Mucosa of rectum (tissue), 2 donors: ENCODE measurements at regions not wholly inside any gene's neighbourhood (a gene's known extent, or its start where the extent isn't known, plus 50 kb on each side); places are given as distances from the start of the nearest gene placed in this dataset.
"Not testable (repeated sequence)": the region's sequence is repeated elsewhere in the genome, so short reads cannot be mapped to it uniquely, and the experiment has no call there.

Source experiments
- H3K27ac ChIP-seq, 2 donors: one replicate each; pipeline ENCODE4 v1.7.0; 2013; ENCODE audit warnings: inconsistent platforms in 2 of 2, low read depth in 2 of 2, low read length in 2 of 2
- H3K27me3 ChIP-seq, 2 donors: one replicate each; pipeline ENCODE4 v1.7.0; 2013; ENCODE audit warnings: low read length in 2 of 2; ENCODE audit not compliant: control insufficient read depth in 2 of 2, insufficient read depth in 2 of 2
- H3K36me3 ChIP-seq, 2 donors: one replicate each; pipeline ENCODE4 v1.7.0; 2013; ENCODE audit warnings: low read length in 2 of 2; ENCODE audit not compliant: control insufficient read depth in 2 of 2, insufficient read depth in 2 of 2
- H3K4me1 ChIP-seq, 2 donors: one replicate each; pipeline ENCODE4 v1.7.0; 2013; ENCODE audit warnings: low read length in 2 of 2, mild to moderate bottlenecking in 1 of 2; ENCODE audit not compliant: control insufficient read depth in 2 of 2, insufficient read depth in 2 of 2
- H3K4me3 ChIP-seq, 2 donors: one replicate each; pipeline ENCODE4 v1.7.0; 2013; ENCODE audit warnings: low read length in 2 of 2
- H3K9ac ChIP-seq, 2 donors: one replicate each; pipeline ENCODE4 v1.7.0; 2013; ENCODE audit warnings: low read length in 2 of 2, low read depth in 1 of 2, mild to moderate bottlenecking in 1 of 2
- H3K9me3 ChIP-seq, 2 donors: one replicate each; pipeline ENCODE4 v1.7.0; 2013; ENCODE audit warnings: low read length in 2 of 2; ENCODE audit not compliant: control insufficient read depth in 2 of 2
- donor health status: healthy.
- donor health status: Normal muscosa, but diverticular disease.

GRCh38 chr5:117599811-117600210, 1025.2 kb upstream of the SEMA6A start:
- H3K4me3 ChIP-seq, H3K36me3 ChIP-seq, H3K27me3 ChIP-seq, H3K4me1 ChIP-seq, H3K9ac ChIP-seq, H3K27ac ChIP-seq, H3K9me3 ChIP-seq: not testable (repeated sequence)

- no peaks in the 10 kb centered on the region for H3K27me3 ChIP-seq
- H3K36me3 ChIP-seq: no peaks in the 10 kb centered on the region
- no peaks in the 10 kb centered on the region for H3K9me3 ChIP-seq
- no peak overlapping the region for H3K4me3 ChIP-seq
- H3K4me1 ChIP-seq: no peaks in the 10 kb centered on the region
- no peak overlapping the region for H3K9ac ChIP-seq
- H3K27ac ChIP-seq: no peak overlapping the region
Measured at GRCh38 chr5:117594166-117594565, 1019.5 kb upstream of the SEMA6A start.

GRCh38 chr5:117590944-117591343, 1016.3 kb upstream of the SEMA6A start:
- Histone ChIP-seq H3K36me3 (no peaks in the 10 kb centered on the region), H3K27ac (no peak overlapping the region)

GRCh38 chr5:117588611-117589010, 1014.0 kb upstream of the SEMA6A start:
- no peaks in the 10 kb centered on the region for H3K36me3 ChIP-seq
- H3K27me3 ChIP-seq: no peaks in the 10 kb centered on the region
- H3K4me3 ChIP-seq: no peak overlapping the region
- H3K27ac ChIP-seq: no peak overlapping the region
- no peaks in the 10 kb centered on the region for H3K9me3 ChIP-seq
- no peaks in the 10 kb centered on the region for H3K4me1 ChIP-seq
- H3K9ac ChIP-seq: no peak overlapping the region

More at GRCh38 chr5:117590944-117591343, 1016.3 kb upstream of the SEMA6A start:
- no peaks in the 10 kb centered on the region for H3K9me3 ChIP-seq
- H3K4me3 ChIP-seq: no peak overlapping the region
- no peaks in the 10 kb centered on the region for H3K4me1 ChIP-seq
- no peaks in the 10 kb centered on the region for H3K27me3 ChIP-seq
- H3K9ac ChIP-seq: no peak overlapping the region

GRCh38 chr5:117587111-117587510, 1012.5 kb upstream of the SEMA6A start:
- H3K9me3 ChIP-seq: no peaks in the 10 kb centered on the region
- no peak overlapping the region for H3K4me3 ChIP-seq
- no peaks in the 10 kb centered on the region for H3K36me3 ChIP-seq
- H3K27ac ChIP-seq: no peak overlapping the region
- H3K9ac ChIP-seq: no peak overlapping the region
- H3K27me3 ChIP-seq: no peaks in the 10 kb centered on the region
- H3K4me1 ChIP-seq: no peaks in the 10 kb centered on the region

GRCh38 chr5:117568622-117569021, 994.0 kb upstream of the SEMA6A start:
- H3K27me3 ChIP-seq: no peaks in the 10 kb centered on the region
- H3K9me3 ChIP-seq: no peaks in the 10 kb centered on the region
- no peak overlapping the region for H3K4me3 ChIP-seq
- no peaks in the 10 kb centered on the region for H3K36me3 ChIP-seq
- no peak overlapping the region for H3K27ac ChIP-seq
- H3K4me1 ChIP-seq: no peaks in the 10 kb centered on the region
- H3K9ac ChIP-seq: no peak overlapping the region

GRCh38 chr5:117568126-117568525, 993.5 kb upstream of the SEMA6A start:
- no peaks in the 10 kb centered on the region for H3K36me3 ChIP-seq

GRCh38 chr5:117562647-117563046, 988.0 kb upstream of the SEMA6A start:
- Histone ChIP-seq H3K36me3 (no peaks in the 10 kb centered on the region), H3K4me1 (no peaks in the 10 kb centered on the region)

More at GRCh38 chr5:117568126-117568525, 993.5 kb upstream of the SEMA6A start:
- Histone ChIP-seq H3K4me3 (no peak overlapping the region), H3K27me3 (no peaks in the 10 kb centered on the region), H3K9ac (no peak overlapping the region), H3K4me1 (no peaks in the 10 kb centered on the region), H3K9me3 (no peaks in the 10 kb centered on the region), H3K27ac (no peak overlapping the region)

GRCh38 chr5:117561531-117561930, 986.9 kb upstream of the SEMA6A start:
- no peaks in the 10 kb centered on the region for H3K4me1 ChIP-seq
- no peak overlapping the region for H3K27ac ChIP-seq

More at GRCh38 chr5:117562647-117563046, 988.0 kb upstream of the SEMA6A start:
- Histone ChIP-seq H3K9me3 (no peaks in the 10 kb centered on the region), H3K9ac (no peak overlapping the region), H3K27me3 (no peaks in the 10 kb centered on the region), H3K27ac (no peak overlapping the region), H3K4me3 (no peak overlapping the region)

GRCh38 chr5:117559005-117559844, 984.6 kb upstream of the SEMA6A start:
- Histone ChIP-seq H3K36me3 (no peaks in the 10 kb centered on the region), H3K27ac (no peak overlapping the region), H3K27me3 (no peaks in the 10 kb centered on the region), H3K9ac (no peak overlapping the region), H3K4me3 (no peak overlapping the region), H3K9me3 (no peaks in the 10 kb centered on the region), H3K4me1 (no peaks in the 10 kb centered on the region)

More at GRCh38 chr5:117561531-117561930, 986.9 kb upstream of the SEMA6A start:
- Histone ChIP-seq H3K36me3 (no peaks in the 10 kb centered on the region), H3K27me3 (no peaks in the 10 kb centered on the region), H3K4me3 (no peak overlapping the region), H3K9ac (no peak overlapping the region), H3K9me3 (no peaks in the 10 kb centered on the region)
